ENCODE measurements at regions not wholly inside any gene's neighbourhood (a gene's known extent, or its start where the extent isn't known, plus 50 kb on each side); places are given as distances from the start of the nearest gene placed in this dataset.

- no peaks in the 10 kb centered on the region for H3K27me3 ChIP-seq (ENCODE audit: insufficient read depth)
- H2AFZ ChIP-seq (ENCODE audit: low read depth), result no peak overlapping the region
- no peak overlapping the region for H3K27ac ChIP-seq (ENCODE audit: low read depth in 2 of 2, low read length in 1 of 2)
- peaks cover 1% of the 10 kb centered on the region for H3F3A ChIP-seq (replicated peaks; ENCODE audit: insufficient read depth)
- TF ChIP-seq EP300 (IDR thresholded peaks at IDR 0.05; ENCODE audit: borderline replicate concordance in 1 of 2, low read depth in 1 of 2, low read length in 1 of 2) (no peak), FOXJ3 (CRISPR knock-in tag; IDR thresholded peaks at IDR 0.05) (no peak), ZBTB33 (IDR thresholded peaks at IDR 0.05; ENCODE audit: borderline replicate concordance, low read depth) (no peak), RXRA (IDR thresholded peaks at IDR 0.05; ENCODE audit: borderline replicate concordance, low read depth) (no peak), RAD21 (IDR thresholded peaks at IDR 0.05; ENCODE audit: low read length) (no peak), ELF1 (IDR thresholded peaks at IDR 0.05) (no peak), RFX5 (IDR thresholded peaks at IDR 0.05; ENCODE audit: low read length) (no peak), FOXM1 (IDR thresholded peaks at IDR 0.05; ENCODE audit: low read depth) (no peak), YY1 (IDR thresholded peaks at IDR 0.05; ENCODE audit: low read depth) (no peak), NFIC (IDR thresholded peaks at IDR 0.05; ENCODE audit: borderline replicate concordance) (no peak)
- CTCF ChIA-PET, result interaction anchor here (1.0 kb wide), 1 partner anchor 46 kb away, joined by 3 read pairs; no protein-coding TSS in a partner anchor
- no peaks in the 10 kb centered on the region for H3K9me2 ChIP-seq
- no peaks in the 10 kb centered on the region for H3K79me2 ChIP-seq (ENCODE audit: insufficient read depth)
- H3K36me3 ChIP-seq (replicated peaks in 1 of 2; ENCODE audit: control insufficient read depth in 1 of 2, insufficient read depth in 2 of 2, low read length in 1 of 2), result no peaks in the 10 kb centered on the region
- 92% methylated on average over 8 of the region's 8 CpGs for WGBS (ENCODE audit: low lambda C conversion rate)
- H4K20me1 ChIP-seq (ENCODE audit: insufficient read depth), result no peaks in the 10 kb centered on the region
- H3K4me3 ChIP-seq (ENCODE audit: low read depth in 2 of 2, low read length in 1 of 2), result no peak overlapping the region
- POLR2A ChIA-PET, result no interaction called here
- H3K9me3 ChIP-seq, result no peaks in the 10 kb centered on the region
- DNase-seq, result no peak
- H3K9ac ChIP-seq, result no peak overlapping the region
- H3K4me2 ChIP-seq, result no peak overlapping the region
- H3K4me1 ChIP-seq (ENCODE audit: control insufficient read depth in 1 of 2, insufficient read depth in 2 of 2, low read depth in 1 of 2, low read length in 1 of 2), result peaks cover 0 to 17% of the 10 kb centered on the region in 2 experiments; a peak in 2 of 4 replicates
Measured at GRCh38 chr10:91574236-91574635, 58.6 kb downstream of the PPP1R3C start.

- Histone ChIP-seq H3K4me1 (ENCODE audit: control insufficient read depth in 1 of 2, insufficient read depth in 2 of 2, low read depth in 1 of 2, low read length in 1 of 2) (peaks cover 0 to 17% of the 10 kb centered on the region in 2 experiments; a peak in 2 of 4 replicates), H3K79me2 (ENCODE audit: insufficient read depth) (no peaks in the 10 kb centered on the region), H3K9me3 (no peaks in the 10 kb centered on the region), H3K4me3 (ENCODE audit: low read depth in 2 of 2, low read length in 1 of 2) (no peak overlapping the region), H3K9ac (no peak overlapping the region), H3K27me3 (ENCODE audit: insufficient read depth) (no peaks in the 10 kb centered on the region), H3K27ac (ENCODE audit: low read depth in 2 of 2, low read length in 1 of 2) (no peak overlapping the region), H3F3A (replicated peaks; ENCODE audit: insufficient read depth) (no peaks in the 10 kb centered on the region), H3K9me2 (no peaks in the 10 kb centered on the region), H2AFZ (ENCODE audit: low read depth) (no peak overlapping the region), H4K20me1 (ENCODE audit: insufficient read depth) (no peaks in the 10 kb centered on the region), H3K4me2 (no peak overlapping the region), H3K36me3 (replicated peaks in 1 of 2; ENCODE audit: control insufficient read depth in 1 of 2, insufficient read depth in 2 of 2, low read length in 1 of 2) (no peaks in the 10 kb centered on the region)
- ChIA-PET POLR2A (no interaction called here), CTCF (interaction anchor here (0.6 kb wide), 1 partner anchor 708 kb away, joined by 3 read pairs; no protein-coding TSS in a partner anchor)
- TF ChIP-seq EP300 (IDR thresholded peaks at IDR 0.05; ENCODE audit: borderline replicate concordance in 1 of 2, low read depth in 1 of 2, low read length in 1 of 2) (no peak), SIN3A (IDR thresholded peaks at IDR 0.05; ENCODE audit: borderline replicate concordance, low read depth, low read length) (no peak), TEAD4 (IDR thresholded peaks at IDR 0.05; ENCODE audit: borderline replicate concordance, insufficient read depth) (no peak), EZH2phosphoT487 (IDR thresholded peaks at IDR 0.05; ENCODE audit: borderline replicate concordance, low read depth) (no peak), TAF1 (IDR thresholded peaks at IDR 0.05; ENCODE audit: borderline replicate concordance, low read depth, low read length) (no peak), NFIC (IDR thresholded peaks at IDR 0.05; ENCODE audit: borderline replicate concordance) (no peak), TCF12 (IDR thresholded peaks at IDR 0.05) (no peak), POLR2AphosphoS5 (IDR thresholded peaks at IDR 0.05; ENCODE audit: low read depth, low read length) (no peak), RFX5 (IDR thresholded peaks at IDR 0.05; ENCODE audit: low read length) (no peak), FOXM1 (IDR thresholded peaks at IDR 0.05; ENCODE audit: low read depth) (no peak), SMC3 (IDR thresholded peaks at IDR 0.05; ENCODE audit: low read depth, low read length) (no peak), RCOR1 (IDR thresholded peaks at IDR 0.05; ENCODE audit: low read length) (no peak), GABPA (IDR thresholded peaks at IDR 0.05; ENCODE audit: low read depth) (no peak), REST (IDR thresholded peaks at IDR 0.05; ENCODE audit: low read depth, low read length) (no peak), IRF3 (IDR thresholded peaks at IDR 0.05; ENCODE audit: low read depth, low read length) (no peak)
- 91% methylated on average over 3 of the region's 3 CpGs for WGBS (ENCODE audit: low lambda C conversion rate)
- no peak for DNase-seq
Measured at GRCh38 chr10:91573320-91573719, 59.6 kb downstream of the PPP1R3C start.
